Gastroesophageal sphincter (tissue), 4 donors: ENCODE measurements at regions not wholly inside any gene's neighbourhood (a gene's known extent, or its start where the extent isn't known, plus 50 kb on each side); places are given as distances from the start of the nearest gene placed in this dataset.

Experiments used
- ATAC-seq: fragments of 150-250 bp; one replicate; pipeline ENCODE4 v1.9.1; 2016; ENCODE audit warnings: mild to moderate bottlenecking, moderate library complexity
- H3K27ac ChIP-seq, 4 donors: fragments of 200-600 bp; sonication (generic) in 3 of 4; 1 replicate in 3 of 4; 2 replicates in 1 of 4; pipeline ENCODE4 v1.5.1; 2016 to 2019
- H3K27me3 ChIP-seq: fragments of 200-600 bp; sonication (generic); one replicate; pipeline ENCODE4 v1.5.1; 2019
- H3K36me3 ChIP-seq, 2 donors: fragments of 200-600 bp; sonication (generic); one replicate each; pipeline ENCODE4 v1.5.1; 2019; ENCODE audit warnings: control low read depth in 1 of 2
- H3K4me1 ChIP-seq, 3 donors: fragments of 200-600 bp; sonication (generic); 1 replicate in 2 of 3; 2 replicates in 1 of 3; pipeline ENCODE4 v1.5.1; 2016 to 2019; ENCODE audit warnings: control low read depth in 2 of 3
- H3K4me3 ChIP-seq, 2 donors: fragments of 200-600 bp; sonication (generic); one replicate each; pipeline ENCODE4 v1.5.1; 2019; ENCODE audit warnings: mild to moderate bottlenecking in 1 of 2, moderate library complexity in 1 of 2
- H3K9me3 ChIP-seq, 3 donors: fragments of 200-600 bp; sonication (generic); one replicate each; pipeline ENCODE4 v1.5.1; 2017 to 2019; ENCODE audit warnings: control low read depth in 2 of 3
- CTCF ChIP-seq, 4 experiments: fragments of 200-600 bp in 2 of 4; fragments of 450-650 bp in 2 of 4; sonication (generic) in 1 of 4; IDR thresholded peaks; one replicate each; pipeline ENCODE4 v1.5.1; 2017 to 2019; ENCODE audit warnings: antibody characterized with exemption in 4 of 4, mild to moderate bottlenecking in 2 of 4, moderate library complexity in 2 of 4
- EP300 ChIP-seq: sonication (generic); formaldehyde crosslinking; IDR thresholded peaks from one replicate; pipeline ENCODE4 v1.6.1; 2017; ENCODE audit warnings: antibody characterized with exemption, mild to moderate bottlenecking
- POLR2A ChIP-seq, 2 donors: fragments of 450-650 bp; IDR thresholded peaks; one replicate each; pipeline ENCODE4 v1.6.1; 2017; ENCODE audit warnings: antibody characterized with exemption in 2 of 2, mild to moderate bottlenecking in 2 of 2, moderate library complexity in 1 of 2
- POLR2AphosphoS5 ChIP-seq: sonication (generic); formaldehyde crosslinking; IDR thresholded peaks from one replicate; pipeline ENCODE4 v1.6.1; 2017; ENCODE audit warnings: antibody characterized with exemption
- WGBS, 2 donors: methylation state at CpG; one replicate each; pipeline ENCODE4 v1.1.5; 2018; ENCODE audit warnings: low coverage in 1 of 2; 5-methylcytosine and 5-hydroxymethylcytosine counted together

DNA sequence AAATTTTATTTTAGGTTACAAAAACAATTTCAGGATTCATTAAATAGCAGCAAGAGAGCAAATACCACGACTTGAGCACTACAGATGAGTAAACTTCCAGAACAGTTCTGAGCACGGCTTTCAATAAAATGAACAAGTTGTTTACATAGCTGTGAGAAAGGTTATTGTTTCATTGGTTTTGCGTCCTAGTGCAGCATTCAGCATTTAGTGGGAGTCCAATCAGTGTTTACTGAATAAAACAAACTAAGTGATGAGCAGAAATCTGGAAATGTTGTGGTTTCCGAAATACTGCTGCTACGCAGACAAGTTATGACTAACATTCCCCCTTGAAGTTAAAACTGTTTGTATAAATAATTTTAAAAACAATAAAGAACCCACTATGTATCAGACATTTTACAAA lies 251.5 kb upstream of the STARD13 start:
- no peaks in the 10 kb centered on the region for H3K36me3 ChIP-seq
- H3K4me1 ChIP-seq: peaks cover 3 to 63% (median 15%) of the 10 kb centered on the region in 3 donors
- 46 to 54% methylated on average over 5 of the region's 5 CpGs for WGBS, 2 donors
- ATAC-seq: no peak
- no peaks in the 10 kb centered on the region for H3K27me3 ChIP-seq
- peak overlapping the region in 3 of 4 donors; percentile 74 to 92 (median 91) for H3K27ac ChIP-seq
- H3K4me3 ChIP-seq: peak overlapping the region; percentile 14 to 18
- H3K9me3 ChIP-seq: no peaks in the 10 kb centered on the region
- TF ChIP-seq CTCF (IDR thresholded peaks at IDR 0.05) (no peak), POLR2AphosphoS5 (no peak), POLR2A (IDR thresholded peaks at IDR 0.05) (no peak), EP300 (no peak)

GRCh38 chr13:33537676-33538075 lies 252.1 kb upstream of the STARD13 start:
- TF ChIP-seq CTCF (IDR thresholded peaks at IDR 0.05) (no peak), POLR2A (IDR thresholded peaks at IDR 0.05) (no peak), POLR2AphosphoS5 (no peak), EP300 (no peak)
- H3K4me3 ChIP-seq: no peak overlapping the region
- H3K4me1 ChIP-seq: peaks cover 3 to 63% (median 15%) of the 10 kb centered on the region in 3 donors
- no peak for ATAC-seq
- no peaks in the 10 kb centered on the region for H3K27me3 ChIP-seq
- H3K9me3 ChIP-seq: no peaks in the 10 kb centered on the region
- H3K27ac ChIP-seq: peak overlapping the region; percentile 49 to 92 (median 82)
- 79% methylated on average over 2 of the region's 2 CpGs; no CpG with 5 or more reads in 1 of the 2 donors for WGBS, 2 donors
- no peaks in the 10 kb centered on the region for H3K36me3 ChIP-seq

GRCh38 chr13:33541456-33541855 lies 255.9 kb upstream of the STARD13 start:
- Histone ChIP-seq H3K4me1 (peaks cover 13 to 60% (median 29%) of the 10 kb centered on the region in 3 donors), H3K27me3 (no peaks in the 10 kb centered on the region), H3K36me3 (no peaks in the 10 kb centered on the region), H3K27ac (peak overlapping the region; percentile 91 to 100 (median 94)), H3K4me3 (peak overlapping the region; percentile 54 to 86), H3K9me3 (no peaks in the 10 kb centered on the region)
- ATAC-seq: no peak
- WGBS, 2 donors: 36 to 44% methylated on average over 6 to 7 of the region's 7 CpGs
- TF ChIP-seq EP300: no peak
- no peak for TF ChIP-seq POLR2A (IDR thresholded peaks at IDR 0.05)
- no peak for TF ChIP-seq CTCF (IDR thresholded peaks at IDR 0.05)
- no peak for TF ChIP-seq POLR2AphosphoS5

- Histone ChIP-seq H3K27ac (peak overlapping the region; percentile 91 to 100 (median 94)), H3K4me1 (peaks cover 13 to 56% (median 29%) of the 10 kb centered on the region in 3 donors), H3K27me3 (no peaks in the 10 kb centered on the region), H3K9me3 (no peaks in the 10 kb centered on the region), H3K36me3 (no peaks in the 10 kb centered on the region), H3K4me3 (peak overlapping the region; percentile 54 to 86)
- ATAC-seq: no peak
- WGBS, 2 donors: 0 to 2% methylated on average over 8 of the region's 8 CpGs
- no peak for TF ChIP-seq CTCF (IDR thresholded peaks at IDR 0.05)
- peak in 1 of 2 donors; percentile 15 for TF ChIP-seq POLR2A (IDR thresholded peaks at IDR 0.05)
- TF ChIP-seq EP300: no peak
These were observed 256.4 kb upstream of the STARD13 start for GRCh38 chr13:33541962-33542308.

DNA sequence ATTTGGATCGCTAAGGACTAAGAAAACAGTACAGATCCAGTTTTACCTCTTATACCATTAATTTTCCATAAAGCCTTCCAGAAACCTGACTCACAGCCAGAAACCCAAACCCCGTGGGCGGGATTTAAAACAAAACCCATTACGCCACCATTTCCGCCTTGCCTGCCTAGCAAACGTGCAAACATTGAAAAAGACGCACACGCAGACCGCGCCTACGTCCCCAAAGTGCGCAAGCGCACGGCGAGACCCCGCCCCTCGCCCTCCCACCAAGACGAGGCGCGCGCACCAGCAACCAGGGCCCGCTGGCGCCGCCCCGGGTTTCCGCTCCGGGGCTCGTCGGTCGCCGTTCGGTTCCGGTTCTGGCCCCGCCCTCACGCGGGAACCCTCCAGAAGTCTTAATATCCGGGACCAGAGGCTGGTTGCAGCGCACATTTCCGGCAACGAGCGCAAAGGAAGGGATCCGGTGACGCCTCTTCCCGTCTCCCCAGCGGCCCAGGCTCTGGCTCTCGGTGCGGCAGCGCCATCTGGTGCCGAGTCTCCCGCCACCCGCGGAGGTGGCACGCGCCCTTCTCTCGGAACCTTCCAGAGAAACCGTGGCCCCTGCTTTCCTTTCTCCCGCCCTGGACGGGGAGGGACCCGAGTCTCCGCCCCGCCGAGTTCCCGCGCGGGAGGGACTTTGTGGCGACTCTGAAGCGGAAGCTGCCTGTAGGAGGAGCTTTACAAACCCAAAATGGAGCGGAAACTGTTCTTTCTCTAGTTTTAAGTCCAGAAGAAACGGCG lies 256.9 kb upstream of the STARD13 start:
- H3K4me3 ChIP-seq: peak overlapping the region; percentile 54 to 93
- no peaks in the 10 kb centered on the region for H3K27me3 ChIP-seq
- TF ChIP-seq CTCF (IDR thresholded peaks at IDR 0.05): peak; percentile 47 to 96 (median 92)
- TF ChIP-seq POLR2A (IDR thresholded peaks at IDR 0.05): peak; percentile 12 to 29
- peak; percentile 49 for TF ChIP-seq EP300
- peak; percentile 92 for TF ChIP-seq POLR2AphosphoS5
- 0 to 4% methylated on average over 5 to 21 of the region's 70 CpGs for WGBS, 2 donors
- peak overlapping the region; percentile 91 to 100 (median 94) for H3K27ac ChIP-seq
- peaks cover 13 to 50% (median 26%) of the 10 kb centered on the region in 3 donors for H3K4me1 ChIP-seq
- ATAC-seq: peak; percentile 96
- no peaks in the 10 kb centered on the region for H3K36me3 ChIP-seq
- H3K9me3 ChIP-seq: no peaks in the 10 kb centered on the region
